ENCODE measurements at regions not wholly inside any gene's neighbourhood (a gene's known extent, or its start where the extent isn't known, plus 50 kb on each side); places are given as distances from the start of the nearest gene placed in this dataset.
"Not testable (repeated sequence)": the region's sequence is repeated elsewhere in the genome, so short reads cannot be mapped to it uniquely, and the experiment has no call there.

- Mint-ChIP-seq H3K4me1 (peaks cover 0 to 51% (median 0%) of the 10 kb centered on the region in 4 donors), H3K27me3 (no peaks in the 10 kb centered on the region), H3K36me3 (peaks cover 0 to 18% (median 3%) of the 10 kb centered on the region in 3 donors), H3K4me3 (no peak overlapping the region), H3K9me3 (peaks cover 0 to 2% (median 0%) of the 10 kb centered on the region in 9 donors), H3K27ac (no peak overlapping the region)
- POLR2A ChIA-PET: no interaction called here
- ATAC-seq: no peak
- no peak for DNase-seq
Observed at GRCh38 chr3:4062621-4063020, 240.5 kb upstream of the SETMAR start.

- peaks cover 0 to 23% (median 7%) of the 10 kb centered on the region in 3 donors for H3K36me3 Mint-ChIP-seq
- ATAC-seq: no peak
- POLR2A ChIA-PET: no interaction called here
Observed at GRCh38 chr3:4063916-4064574, 239.1 kb upstream of the SETMAR start.

GRCh38 chr3:4065085-4065484 lies 238.1 kb upstream of the SETMAR start:
- POLR2A ChIA-PET: no interaction called here
- Mint-ChIP-seq H3K4me3 (no peak overlapping the region), H3K27me3 (no peaks in the 10 kb centered on the region), H3K4me1 (peaks cover 0 to 57% (median 0%) of the 10 kb centered on the region in 4 donors), H3K9me3 (peaks cover 0 to 2% (median 0%) of the 10 kb centered on the region in 9 donors), H3K36me3 (peaks cover 0 to 30% (median 7%) of the 10 kb centered on the region in 3 donors), H3K27ac (no peak overlapping the region)
- peak in 1 of 2 donors; percentile 44 for ATAC-seq
- DNase-seq: no peak

More at GRCh38 chr3:4063916-4064574, 239.1 kb upstream of the SETMAR start:
- Mint-ChIP-seq H3K27me3 (no peaks in the 10 kb centered on the region), H3K27ac (no peak overlapping the region), H3K4me3 (no peak overlapping the region), H3K4me1 (peaks cover 0 to 54% (median 0%) of the 10 kb centered on the region in 4 donors), H3K9me3 (peaks cover 0 to 2% (median 0%) of the 10 kb centered on the region in 9 donors)
- DNase-seq: no peak

GRCh38 chr3:4065554-4065953 lies 237.6 kb upstream of the SETMAR start:
- no peak overlapping the region for H3K4me3 Mint-ChIP-seq
- H3K36me3 Mint-ChIP-seq: peaks cover 0 to 31% (median 7%) of the 10 kb centered on the region in 3 donors
- no peaks in the 10 kb centered on the region for H3K9me3 Mint-ChIP-seq
- ATAC-seq (no peak), DNase-seq (no peak)
- H3K27ac Mint-ChIP-seq: no peak overlapping the region
- H3K4me1 Mint-ChIP-seq: peaks cover 0 to 58% (median 0%) of the 10 kb centered on the region in 4 donors
- no peaks in the 10 kb centered on the region for H3K27me3 Mint-ChIP-seq
- POLR2A ChIA-PET: no interaction called here

- peaks cover 0 to 36% (median 13%) of the 10 kb centered on the region in 3 donors for H3K36me3 Mint-ChIP-seq
- no peak for DNase-seq
- H3K27me3 Mint-ChIP-seq: peaks cover 0 to 3% (median 0%) of the 10 kb centered on the region in 5 donors
- no peak overlapping the region for H3K4me3 Mint-ChIP-seq
- peaks cover 0 to 11% (median 8%) of the 10 kb centered on the region in 9 donors for H3K9me3 Mint-ChIP-seq
- no peak for ATAC-seq
- POLR2A ChIA-PET: no interaction called here
- H3K27ac Mint-ChIP-seq: no peak overlapping the region
- H3K4me1 Mint-ChIP-seq: peaks cover 0 to 60% (median 3%) of the 10 kb centered on the region in 4 donors
Observed at GRCh38 chr3:4067893-4068292, 235.3 kb upstream of the SETMAR start.

- no peak for DNase-seq
- H3K27me3 Mint-ChIP-seq: peaks cover 0 to 7% (median 0%) of the 10 kb centered on the region in 5 donors
- no peak overlapping the region for H3K27ac Mint-ChIP-seq
- POLR2A ChIA-PET: no interaction called here
- H3K36me3 Mint-ChIP-seq: peaks cover 0 to 42% (median 26%) of the 10 kb centered on the region in 3 donors
- ATAC-seq: no peak
- peaks cover 0 to 48% (median 3%) of the 10 kb centered on the region in 4 donors for H3K4me1 Mint-ChIP-seq
- H3K9me3 Mint-ChIP-seq: peaks cover 0 to 28% (median 17%) of the 10 kb centered on the region in 9 donors
- H3K4me3 Mint-ChIP-seq: no peak overlapping the region
Observed at GRCh38 chr3:4069796-4070195, 233.4 kb upstream of the SETMAR start.

GRCh38 chr3:4071481-4072184 lies 231.5 kb upstream of the SETMAR start:
- H3K4me3 Mint-ChIP-seq: peak overlapping the region in 1 of 10 donors; percentile 5
- peaks cover 0 to 37% (median 3%) of the 10 kb centered on the region in 4 donors for H3K4me1 Mint-ChIP-seq
- H3K9me3 Mint-ChIP-seq: peaks cover 0 to 42% (median 22%) of the 10 kb centered on the region in 9 donors
- DNase-seq (peak in 1 of 10 donors; percentile 2), ATAC-seq (no peak)
- H3K36me3 Mint-ChIP-seq: peaks cover 0 to 44% (median 26%) of the 10 kb centered on the region in 3 donors
- H3K27ac Mint-ChIP-seq: no peak overlapping the region
- POLR2A ChIA-PET: no interaction called here
- peaks cover 0 to 9% (median 0%) of the 10 kb centered on the region in 5 donors for H3K27me3 Mint-ChIP-seq

GRCh38 chr3:4077278-4077677 lies 225.9 kb upstream of the SETMAR start:
- peaks cover 0 to 13% (median under 1%) of the 10 kb centered on the region in 4 donors for H3K4me1 Mint-ChIP-seq
- H3K9me3 Mint-ChIP-seq: peaks cover 0 to 45% (median 22%) of the 10 kb centered on the region in 9 donors
- ATAC-seq: not testable (repeated sequence)

GRCh38 chr3:4077950-4078349 lies 225.2 kb upstream of the SETMAR start:
- no peak for DNase-seq
- Mint-ChIP-seq H3K36me3 (peaks cover 0 to 25% (median 12%) of the 10 kb centered on the region in 3 donors), H3K27me3 (peaks cover 0 to 6% (median 0%) of the 10 kb centered on the region in 5 donors), H3K9me3 (peaks cover 0 to 38% (median 17%) of the 10 kb centered on the region in 9 donors), H3K4me1 (peaks cover 0 to 13% (median 0%) of the 10 kb centered on the region in 4 donors), H3K4me3 (no peak overlapping the region), H3K27ac (no peak overlapping the region)
- ATAC-seq: no peak
- POLR2A ChIA-PET: no interaction called here

More at GRCh38 chr3:4077278-4077677, 225.9 kb upstream of the SETMAR start:
- H3K4me3 Mint-ChIP-seq, POLR2A ChIA-PET, H3K27ac Mint-ChIP-seq, H3K27me3 Mint-ChIP-seq, DNase-seq: not testable (repeated sequence)
- peaks cover 0 to 28% (median 19%) of the 10 kb centered on the region in 3 donors for H3K36me3 Mint-ChIP-seq

- H3K9me3 Mint-ChIP-seq: peaks cover 0 to 30% (median 8%) of the 10 kb centered on the region in 9 donors
- peaks cover 0 to 21% (median 4%) of the 10 kb centered on the region in 3 donors for H3K36me3 Mint-ChIP-seq
- H3K4me1 Mint-ChIP-seq: peaks cover 0 to 13% (median 0%) of the 10 kb centered on the region in 4 donors
- no peak overlapping the region for H3K4me3 Mint-ChIP-seq
- ATAC-seq: no peak
- H3K27ac Mint-ChIP-seq: no peak overlapping the region
- H3K27me3 Mint-ChIP-seq: peaks cover 0 to 5% (median 0%) of the 10 kb centered on the region in 5 donors
- no peak for DNase-seq
- POLR2A ChIA-PET: no interaction called here
Observed at GRCh38 chr3:4078903-4079302, 224.3 kb upstream of the SETMAR start.

GRCh38 chr3:4079339-4080195 lies 223.6 kb upstream of the SETMAR start:
- Mint-ChIP-seq H3K4me1 (peaks cover 0 to 10% (median 0%) of the 10 kb centered on the region in 4 donors), H3K27ac (no peak overlapping the region), H3K9me3 (peaks cover 0 to 24% (median 6%) of the 10 kb centered on the region in 9 donors), H3K36me3 (peaks cover 0 to 18% (median 0%) of the 10 kb centered on the region in 3 donors), H3K4me3 (no peak overlapping the region), H3K27me3 (peaks cover 0 to 3% (median 0%) of the 10 kb centered on the region in 5 donors)
- POLR2A ChIA-PET: no interaction called here
- ATAC-seq (no peak), DNase-seq (no peak)

- H3K27me3 Mint-ChIP-seq: no peaks in the 10 kb centered on the region
- H3K4me1 Mint-ChIP-seq: peaks cover 0 to 2% (median 0%) of the 10 kb centered on the region in 4 donors
- no peaks in the 10 kb centered on the region for H3K9me3 Mint-ChIP-seq
- no peaks in the 10 kb centered on the region for H3K36me3 Mint-ChIP-seq
- no peak overlapping the region for H3K27ac Mint-ChIP-seq
- DNase-seq (no peak), ATAC-seq (no peak)
- POLR2A ChIA-PET: no interaction called here
- no peak overlapping the region for H3K4me3 Mint-ChIP-seq
Observed at GRCh38 chr3:4083225-4084015, 219.7 kb upstream of the SETMAR start.
